ENCODE measurements at regions not wholly inside any gene's neighbourhood (a gene's known extent, or its start where the extent isn't known, plus 50 kb on each side); places are given as distances from the start of the nearest gene placed in this dataset.
"Not testable (repeated sequence)": the region's sequence is repeated elsewhere in the genome, so short reads cannot be mapped to it uniquely, and the experiment has no call there.

DNA sequence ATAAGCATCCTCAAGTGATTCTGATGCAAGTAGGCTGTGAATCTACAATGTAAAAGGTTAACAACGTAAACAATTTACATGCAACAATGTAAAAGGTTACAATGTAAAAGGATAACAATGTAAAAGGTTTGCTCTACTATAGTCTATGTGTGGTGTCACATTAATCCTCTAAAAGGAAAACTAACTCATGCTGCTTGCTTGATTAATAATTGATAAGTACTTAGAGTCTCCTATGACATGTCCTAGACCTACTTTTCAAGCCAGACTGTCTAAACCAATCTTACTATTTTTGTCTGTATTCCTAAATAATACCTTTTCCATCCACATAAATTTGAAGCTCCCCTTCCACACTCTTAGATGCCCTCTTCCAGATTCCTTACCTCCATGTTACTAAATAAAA, 606.8 kb downstream of the LTN1 start:
- H3K4me1 ChIP-seq (ENCODE audit: low read depth), result no peaks in the 10 kb centered on the region
- no peaks in the 10 kb centered on the region for H3K36me3 ChIP-seq (ENCODE audit: low read depth)
- no peak for DNase-seq
- no peak for ATAC-seq
- no peaks in the 10 kb centered on the region for H3K9me3 ChIP-seq
- TF ChIP-seq CTCF (IDR thresholded peaks at IDR 0.05), result no peak
- intact Hi-C loops (cut with DNase I, micrococcal nuclease), result no loop called here
- H3K4me3 ChIP-seq, result no peak overlapping the region

- H3K4me1 ChIP-seq (ENCODE audit: low read depth); DNase-seq; H3K4me3 ChIP-seq; H3K9me3 ChIP-seq; intact Hi-C loops (cut with DNase I, micrococcal nuclease); ATAC-seq; H3K36me3 ChIP-seq (ENCODE audit: low read depth): not testable (repeated sequence)
These were observed 611.5 kb downstream of the LTN1 start for GRCh38 chr21:28381000-28381745.

DNA sequence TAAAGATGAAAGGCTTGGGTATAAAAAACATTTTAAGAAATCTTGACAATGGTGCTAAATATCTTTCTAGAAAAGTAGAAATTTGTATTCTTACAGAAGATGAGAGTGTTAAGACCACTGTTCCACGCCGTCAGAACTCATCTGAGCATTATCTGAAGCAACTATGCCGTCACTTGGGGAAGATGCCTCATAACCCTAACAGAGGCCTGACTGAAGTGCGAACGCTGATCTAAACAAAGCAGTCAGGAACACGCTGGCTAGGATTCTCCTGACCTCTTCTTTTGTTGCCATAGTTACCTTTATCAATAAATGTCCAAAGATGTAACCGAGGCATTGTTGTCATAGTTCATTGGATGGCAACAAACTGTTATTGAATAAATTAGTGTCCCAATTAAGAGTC, 612.4 kb downstream of the LTN1 start:
- DNase-seq (no peak), ATAC-seq (no peak)
- Histone ChIP-seq H3K36me3 (ENCODE audit: low read depth) (no peaks in the 10 kb centered on the region), H3K4me3 (no peak overlapping the region), H3K4me1 (ENCODE audit: low read depth) (no peaks in the 10 kb centered on the region), H3K9me3 (no peaks in the 10 kb centered on the region)
- no peak for TF ChIP-seq CTCF (IDR thresholded peaks at IDR 0.05)
- intact Hi-C loops (cut with DNase I, micrococcal nuclease), result no loop called here

DNA sequence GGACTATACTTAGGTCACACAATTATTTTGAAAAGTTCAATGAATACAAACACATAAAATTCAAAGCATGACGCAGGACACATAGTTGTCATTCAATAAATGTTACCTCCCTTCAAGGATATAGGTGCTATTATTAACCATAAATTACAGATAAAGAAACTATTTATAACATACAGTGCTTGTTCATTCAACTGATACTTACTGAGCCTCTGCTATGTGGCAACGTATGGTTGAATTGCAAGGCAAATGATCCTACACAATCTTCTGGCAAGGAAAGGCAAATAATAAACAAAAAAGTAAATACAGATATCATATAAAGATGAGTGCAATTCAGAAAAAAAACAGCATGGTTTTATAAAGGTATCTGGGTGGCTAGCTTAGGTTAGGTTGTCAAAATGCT, 614.7 kb downstream of the LTN1 start:
- H3K9me3 ChIP-seq, result no peaks in the 10 kb centered on the region
- ATAC-seq (no peak), DNase-seq (no peak)

GRCh38 chr21:28375708-28376385, 616.8 kb downstream of the LTN1 start:
- H3K36me3 ChIP-seq (ENCODE audit: low read depth), result no peaks in the 10 kb centered on the region
- intact Hi-C loops (cut with DNase I, micrococcal nuclease), result no loop called here
- DNase-seq, result no peak
- H3K9me3 ChIP-seq, result peaks cover 15% of the 10 kb centered on the region
- no peak for TF ChIP-seq CTCF (IDR thresholded peaks at IDR 0.05)
- no peak overlapping the region for H3K4me3 ChIP-seq
- ATAC-seq, result no peak
- no peaks in the 10 kb centered on the region for H3K4me1 ChIP-seq (ENCODE audit: low read depth)

More for the DNA sequence above, 614.7 kb downstream of the LTN1 start:
- Histone ChIP-seq H3K4me1 (ENCODE audit: low read depth) (no peaks in the 10 kb centered on the region), H3K36me3 (ENCODE audit: low read depth) (no peaks in the 10 kb centered on the region), H3K4me3 (no peak overlapping the region)
- intact Hi-C loops (cut with DNase I, micrococcal nuclease), result no loop called here
- TF ChIP-seq CTCF (IDR thresholded peaks at IDR 0.05), result no peak

DNA sequence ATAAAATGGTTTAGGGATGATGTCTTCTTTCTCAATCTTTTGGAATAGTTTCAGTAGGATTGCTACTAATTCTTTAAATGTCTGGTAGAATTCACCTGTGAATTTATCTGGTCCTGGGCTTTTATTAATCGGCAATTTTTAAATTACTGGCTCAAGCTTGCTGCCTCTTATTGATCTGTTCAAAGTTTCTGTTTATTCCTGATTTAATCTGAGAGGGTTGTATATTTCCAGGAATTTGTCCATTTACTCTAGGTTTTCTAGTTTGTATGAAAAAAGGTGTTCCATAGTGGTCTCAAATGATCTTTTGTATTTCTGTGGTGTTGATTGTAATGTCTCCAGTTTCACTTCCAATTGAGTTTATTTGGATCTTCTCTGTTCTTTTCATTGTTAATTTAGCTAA, 617.8 kb downstream of the LTN1 start:
- DNase-seq (no peak), ATAC-seq (no peak)
- H3K4me1 ChIP-seq (ENCODE audit: low read depth), result no peaks in the 10 kb centered on the region
- H3K36me3 ChIP-seq (ENCODE audit: low read depth), result no peaks in the 10 kb centered on the region
- no peak overlapping the region for H3K4me3 ChIP-seq
- peaks cover 15% of the 10 kb centered on the region for H3K9me3 ChIP-seq
- TF ChIP-seq CTCF (IDR thresholded peaks at IDR 0.05), result no peak
- intact Hi-C loops (cut with DNase I, micrococcal nuclease), result no loop called here
